NCI-H345 treated with DMSO at 0.1 percent for 48 hours (cell line): ENCODE measurements at regions not wholly inside any gene's neighbourhood (a gene's known extent, or its start where the extent isn't known, plus 50 kb on each side); places are given as distances from the start of the nearest gene placed in this dataset.

ENCODE experiments used
- DNase-seq: peaks from one replicate; lab custom pipeline; 2025; ENCODE audit not compliant: unreplicated experiment; lab: John Stamatoyannopoulos, UW

DNA sequence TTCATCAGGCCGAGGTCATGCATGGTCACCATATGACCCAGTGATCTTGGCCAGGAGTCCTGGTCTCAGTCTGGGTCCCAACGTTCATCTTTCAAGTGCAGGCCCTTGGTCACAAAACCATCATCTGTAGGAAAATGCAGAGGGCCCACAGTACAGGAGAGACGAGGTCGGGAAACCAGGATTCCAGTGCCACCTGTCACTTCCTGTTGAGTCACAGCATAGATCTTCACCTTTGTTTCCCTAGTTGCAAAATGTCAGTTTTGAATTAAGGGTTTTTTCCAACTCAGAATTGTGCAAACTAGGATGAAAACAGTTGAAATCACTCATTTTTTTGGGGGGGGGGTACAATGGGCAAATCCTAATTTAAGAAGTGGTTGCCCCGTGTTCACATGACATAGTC, 162.2 kb downstream of the INSIG2 start:
- no peak for DNase-seq

DNA sequence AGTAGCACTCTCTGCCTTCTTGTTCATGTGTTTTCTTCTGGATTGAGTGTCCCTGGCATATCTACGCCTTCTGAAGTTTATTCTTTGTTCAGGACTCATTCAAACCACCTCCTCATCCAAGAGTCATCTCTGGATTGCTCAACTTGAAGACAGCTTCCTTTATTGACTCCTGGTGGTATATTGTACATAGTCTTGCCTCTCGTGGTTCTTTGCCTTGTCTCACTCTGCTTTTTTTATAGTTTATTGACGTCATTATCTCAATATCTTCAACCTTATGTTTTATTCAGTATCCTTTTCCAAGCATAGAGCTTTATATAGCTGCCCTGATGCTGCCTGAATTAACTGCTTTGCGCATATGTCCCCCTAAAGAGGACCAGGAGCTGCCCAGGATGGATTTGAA, 161.7 kb downstream of the INSIG2 start:
- no peak for DNase-seq

DNA sequence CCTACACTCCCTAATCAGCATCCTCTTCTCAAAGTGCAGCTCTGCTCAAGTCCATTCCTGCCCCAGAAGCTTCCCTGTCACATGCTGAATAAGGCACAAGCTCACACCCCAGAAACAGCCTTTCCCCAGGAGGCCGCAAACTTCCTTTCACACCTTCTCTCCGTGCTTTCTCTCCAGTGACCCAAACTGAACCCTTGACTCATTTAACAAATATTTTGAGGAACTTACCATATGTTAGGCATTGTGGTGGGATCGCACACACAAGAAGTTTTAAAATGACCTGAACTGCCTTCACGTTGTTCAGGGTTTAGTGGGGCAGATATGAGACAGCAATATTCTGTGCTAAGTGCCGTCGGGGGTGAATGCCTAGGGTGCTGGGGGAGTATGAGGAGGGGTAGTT, 161.3 kb downstream of the INSIG2 start:
- DNase-seq: no peak

DNA sequence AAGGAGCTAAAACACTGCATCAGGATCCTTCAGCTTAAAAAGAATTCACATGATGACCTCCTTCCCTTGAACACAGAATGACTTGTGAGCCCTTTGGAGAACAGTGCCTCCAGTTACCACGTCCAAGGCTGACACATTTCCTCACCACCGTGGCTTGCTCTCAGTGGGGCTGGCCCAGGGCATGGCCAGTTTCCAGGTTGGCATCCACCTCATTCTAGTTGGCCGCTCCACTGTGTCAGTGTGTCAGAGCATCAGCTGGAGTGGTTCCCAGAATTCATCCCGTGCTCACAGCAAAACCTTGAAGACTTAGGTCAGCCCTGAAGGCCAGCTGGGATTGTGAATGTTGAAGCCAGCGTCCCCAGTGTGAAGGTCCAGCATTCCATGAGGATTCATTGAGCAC, 158.5 kb downstream of the INSIG2 start:
- DNase-seq: no peak

DNA sequence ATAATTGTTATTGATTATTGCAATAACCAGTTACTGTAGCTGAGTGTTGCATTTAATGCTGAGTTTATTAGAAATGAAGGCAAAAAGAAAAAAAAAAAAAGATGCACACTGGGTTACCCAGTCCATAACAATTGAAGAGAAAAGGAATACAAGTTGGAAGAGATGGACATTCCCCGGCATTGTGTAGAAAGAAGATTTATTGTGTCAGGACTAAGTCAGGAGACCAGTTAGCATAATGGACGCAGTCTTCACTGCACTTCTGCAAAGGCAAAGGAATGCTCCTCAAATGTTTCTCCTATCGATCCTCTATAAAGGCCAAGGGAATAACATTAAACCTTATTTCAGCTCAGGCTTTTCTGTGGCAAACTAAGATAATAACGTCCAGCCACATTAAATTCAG, 157.8 kb downstream of the INSIG2 start:
- no peak for DNase-seq

DNA sequence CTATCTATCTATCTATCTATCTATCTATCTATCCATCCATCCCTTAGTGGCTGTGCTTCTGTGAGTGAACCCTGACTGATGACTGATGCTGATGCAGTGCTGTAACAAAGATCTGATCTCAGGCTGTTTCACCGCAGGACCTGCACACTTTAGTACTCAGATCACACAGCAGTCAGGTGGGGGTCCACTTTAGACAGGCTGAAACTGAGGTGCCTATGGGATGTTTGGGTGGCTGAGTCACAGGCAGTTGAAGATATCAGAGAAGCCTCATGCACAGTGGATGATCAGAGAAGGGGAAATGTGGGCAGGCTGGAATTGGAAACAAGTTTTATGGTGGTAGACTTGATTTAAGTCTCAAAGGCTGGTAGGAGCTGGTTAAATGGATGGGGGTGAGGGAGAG, 156.4 kb downstream of the INSIG2 start:
- DNase-seq: no peak

DNA sequence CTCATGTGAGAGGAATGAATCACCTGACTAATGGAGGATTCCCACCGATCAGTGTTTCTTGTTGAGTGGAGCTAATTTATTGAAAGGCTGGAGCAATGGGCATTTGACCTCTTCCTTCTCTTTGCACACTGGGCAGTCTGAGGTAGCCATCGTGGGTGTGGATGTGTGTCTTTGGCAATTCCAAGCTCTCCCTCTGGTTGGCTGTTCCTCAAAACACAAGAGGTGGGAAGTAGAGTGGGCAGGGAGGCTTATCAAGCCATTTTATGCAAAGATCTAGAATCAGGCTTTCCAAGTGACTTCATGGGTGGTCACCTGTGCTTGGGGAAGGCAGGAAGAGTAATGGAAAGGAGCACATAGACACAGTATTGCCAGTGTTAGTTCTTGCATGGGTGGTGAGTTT, 154.8 kb downstream of the INSIG2 start:
- no peak for DNase-seq

DNA sequence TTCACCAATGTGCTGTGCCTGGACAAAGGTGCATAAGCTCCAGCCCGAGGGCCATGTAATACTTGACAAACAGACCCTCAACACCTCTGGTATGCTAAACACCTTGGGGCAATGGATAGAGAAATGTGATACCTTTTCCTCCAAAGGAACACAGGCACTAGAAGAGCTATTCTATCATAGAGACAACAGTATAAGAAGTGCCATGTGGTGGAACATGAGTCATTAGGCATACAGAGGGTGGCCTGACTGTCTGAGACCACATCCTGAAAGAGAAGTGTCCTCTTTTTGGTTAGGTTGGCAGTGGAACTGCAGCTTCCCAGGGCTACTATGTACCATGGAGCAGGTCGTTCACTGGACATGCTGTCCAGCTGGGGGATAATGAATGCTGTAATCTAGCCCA, 153.9 kb downstream of the INSIG2 start:
- no peak for DNase-seq

DNA sequence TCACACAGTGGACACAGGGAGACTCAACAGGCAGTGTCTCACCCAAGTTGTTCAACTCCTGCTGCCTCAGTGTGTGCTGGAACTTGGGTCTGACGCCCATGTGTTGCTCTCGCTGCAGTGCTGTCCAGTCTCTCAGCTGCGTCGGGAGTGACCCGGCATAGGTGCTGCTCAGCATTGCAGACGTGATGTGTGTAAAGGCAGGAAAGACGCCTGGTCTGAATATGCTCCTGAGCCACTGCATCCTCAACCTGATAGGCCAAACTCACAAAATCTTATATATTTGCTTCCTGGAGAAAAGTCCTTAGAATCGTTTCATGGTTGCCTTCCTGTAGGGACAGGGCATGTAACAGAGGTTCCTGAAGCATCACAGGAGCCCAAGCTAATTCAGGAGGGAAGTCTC, 152.9 kb downstream of the INSIG2 start:
- DNase-seq: no peak

DNA sequence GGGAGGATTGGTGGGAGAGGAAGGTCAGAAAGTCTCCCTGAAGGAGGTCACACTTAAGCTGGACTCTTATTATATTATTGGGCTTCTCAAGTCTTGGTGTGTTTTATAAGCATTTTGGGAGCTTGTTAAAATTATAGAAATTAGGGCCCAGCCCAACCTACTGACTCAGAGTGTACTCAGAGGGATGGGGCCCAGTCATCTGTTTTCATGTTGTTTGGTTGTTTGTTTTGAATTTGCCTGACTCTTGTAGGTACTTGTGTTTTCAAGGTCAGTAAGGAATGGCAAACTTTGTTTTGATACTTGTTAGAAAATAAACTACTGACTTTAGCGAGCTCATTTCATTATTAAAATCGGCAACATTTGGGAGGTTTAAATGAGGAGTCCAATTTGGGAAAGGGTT, 152.0 kb downstream of the INSIG2 start:
- DNase-seq: no peak

DNA sequence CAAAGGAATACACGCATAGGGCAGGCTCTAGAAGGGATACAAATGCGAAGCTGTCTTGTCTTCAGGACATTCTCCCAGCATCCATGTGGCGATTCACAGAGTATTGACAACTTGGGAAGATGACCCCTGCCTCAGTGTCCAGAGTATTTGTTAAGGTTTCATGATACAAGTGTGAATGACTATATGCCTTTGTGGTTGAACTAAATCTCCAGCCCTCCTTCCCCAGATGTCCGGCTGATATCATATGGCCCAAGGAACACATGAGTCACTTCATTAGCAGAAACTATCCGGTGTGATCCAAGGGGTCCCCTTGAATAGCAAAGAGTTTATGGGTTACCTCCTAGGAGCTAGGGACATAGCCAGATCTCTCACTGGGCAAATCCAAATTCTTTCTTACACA, 151.0 kb downstream of the INSIG2 start:
- no peak for DNase-seq

DNA sequence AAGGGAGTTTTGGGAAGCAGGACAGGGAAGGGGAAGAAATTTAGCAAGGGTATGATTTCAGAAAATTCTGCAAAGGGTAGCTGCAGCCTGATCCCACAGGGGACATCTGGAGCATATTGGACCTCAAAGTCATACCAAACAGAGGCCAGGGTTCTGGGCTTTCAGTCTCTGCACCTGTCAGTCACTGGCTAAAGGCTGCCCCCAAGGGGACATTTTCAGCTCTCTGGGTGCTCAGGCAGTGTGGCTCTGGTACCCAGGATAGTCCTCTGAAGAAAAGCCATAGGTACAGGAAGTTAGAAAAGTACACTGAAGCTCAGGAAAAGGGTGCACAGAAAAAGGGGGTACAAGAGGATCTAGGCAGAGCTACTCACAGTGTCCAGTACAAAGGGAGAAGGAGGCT, 149.2 kb downstream of the INSIG2 start:
- DNase-seq: no peak

DNA sequence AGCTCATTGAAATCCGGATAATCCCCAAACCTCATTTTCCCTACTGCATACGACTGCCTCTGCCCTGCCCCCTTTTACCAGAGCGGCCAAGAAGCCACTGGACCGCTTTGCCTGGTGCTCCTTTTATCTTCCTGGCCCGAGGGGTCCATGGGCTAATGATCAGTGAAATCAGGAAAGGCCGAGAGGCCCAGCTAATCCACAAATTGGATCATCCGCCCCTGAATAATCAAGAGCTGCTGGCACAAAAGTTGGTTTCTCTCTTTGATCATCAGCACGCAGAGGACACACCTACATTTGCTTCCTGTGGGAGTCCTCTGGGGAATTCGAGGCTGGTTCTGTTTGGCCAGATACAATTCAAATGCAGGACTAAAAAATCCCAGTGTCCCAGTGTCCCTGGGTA, 144.5 kb downstream of the INSIG2 start:
- DNase-seq: no peak

DNA sequence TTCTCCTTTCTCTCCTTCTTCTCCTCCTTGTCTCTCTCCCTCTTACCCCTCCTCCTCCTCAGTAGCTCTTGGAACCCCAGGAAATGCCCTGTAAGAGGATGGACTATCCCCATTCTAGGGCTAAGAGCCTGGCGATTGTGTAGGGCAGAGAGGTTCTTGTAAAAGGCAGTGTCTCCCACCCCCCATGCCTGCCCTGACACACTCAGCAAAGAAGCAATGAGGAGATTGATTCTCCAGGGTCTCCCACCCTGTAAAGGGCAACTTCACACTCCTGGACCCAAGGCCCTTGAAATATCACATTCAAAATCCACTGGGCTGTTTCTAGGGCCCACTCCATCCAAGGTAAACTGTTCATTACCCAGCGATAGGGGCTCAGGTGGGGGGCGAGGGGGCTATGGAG, 144.1 kb downstream of the INSIG2 start:
- DNase-seq: no peak

DNA sequence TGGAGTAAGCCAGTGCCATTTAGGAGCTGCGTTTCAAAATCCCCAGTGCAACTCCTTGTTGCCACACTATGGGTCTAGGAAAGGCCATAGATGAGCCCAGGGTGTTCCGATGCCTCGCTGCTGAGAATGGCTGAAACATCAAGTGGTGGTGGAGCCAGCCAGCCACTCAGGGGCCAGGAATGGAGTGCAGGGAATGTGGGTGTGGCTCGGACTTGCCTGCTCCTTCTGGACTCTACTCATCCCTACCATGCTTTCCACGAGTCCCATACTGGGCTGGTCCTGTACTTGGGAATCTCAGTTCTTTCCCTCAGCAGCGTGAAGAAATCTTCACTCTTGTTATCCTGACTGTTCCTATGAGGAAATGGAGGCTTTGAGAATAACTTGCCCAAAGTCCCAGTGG, 143.5 kb downstream of the INSIG2 start:
- no peak for DNase-seq

DNA sequence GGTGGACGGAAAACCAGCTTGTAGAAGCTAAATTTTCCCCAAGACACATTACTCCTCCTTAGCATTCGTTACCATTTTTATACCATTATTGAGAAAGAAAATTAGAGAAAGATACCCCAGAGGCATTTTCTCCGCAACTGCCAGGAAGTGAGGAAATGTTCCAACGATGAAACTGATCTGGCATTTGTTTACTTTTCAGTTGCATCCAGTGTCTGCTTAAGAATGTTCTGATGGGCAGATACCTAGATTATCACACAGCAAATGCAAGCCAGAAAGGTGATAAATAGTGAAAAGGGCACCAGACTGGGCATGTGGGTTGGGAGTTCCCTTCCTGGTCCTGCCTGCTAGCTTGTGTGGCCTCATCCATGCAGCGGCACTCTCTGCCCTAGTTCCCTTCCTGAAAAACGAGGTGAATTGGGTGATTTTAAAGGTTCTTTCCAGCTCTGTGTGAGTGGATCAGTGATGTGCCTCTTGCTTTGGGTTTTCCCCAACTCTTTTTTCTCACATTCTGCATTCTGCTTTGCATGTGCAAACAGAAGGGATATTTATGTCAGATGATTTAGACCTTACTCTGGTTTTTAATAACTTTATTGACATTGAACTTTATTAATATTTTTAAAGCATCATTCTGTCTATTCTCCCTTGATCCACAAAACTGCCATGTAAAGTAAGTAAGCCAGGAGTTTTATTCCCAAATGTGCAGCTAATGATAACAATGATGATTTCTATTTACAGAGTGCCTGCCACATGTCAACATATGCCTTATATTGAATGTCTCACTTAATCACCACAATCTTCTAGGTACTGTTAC, 139.6 kb downstream of the INSIG2 start:
- DNase-seq: no peak

DNA sequence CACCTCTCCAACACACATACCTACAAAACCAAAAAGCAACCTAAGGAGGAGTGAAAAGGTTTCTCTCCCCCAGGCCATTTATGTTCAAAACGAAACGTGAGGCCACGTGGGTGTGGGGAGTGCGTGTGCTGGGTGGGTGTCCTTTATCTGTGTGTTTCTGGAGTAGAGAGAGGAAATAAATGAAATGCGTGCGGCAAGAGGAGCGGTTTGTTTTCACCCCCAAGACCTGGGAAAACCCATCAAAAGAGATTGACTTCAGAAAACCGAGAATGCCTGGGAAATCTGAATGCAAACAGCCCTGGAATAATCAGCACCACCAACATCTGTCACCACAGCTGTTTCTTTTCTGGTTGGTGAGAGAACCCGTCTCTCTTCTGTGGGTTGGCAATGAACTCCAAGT, 137.4 kb downstream of the INSIG2 start:
- no peak for DNase-seq

DNA sequence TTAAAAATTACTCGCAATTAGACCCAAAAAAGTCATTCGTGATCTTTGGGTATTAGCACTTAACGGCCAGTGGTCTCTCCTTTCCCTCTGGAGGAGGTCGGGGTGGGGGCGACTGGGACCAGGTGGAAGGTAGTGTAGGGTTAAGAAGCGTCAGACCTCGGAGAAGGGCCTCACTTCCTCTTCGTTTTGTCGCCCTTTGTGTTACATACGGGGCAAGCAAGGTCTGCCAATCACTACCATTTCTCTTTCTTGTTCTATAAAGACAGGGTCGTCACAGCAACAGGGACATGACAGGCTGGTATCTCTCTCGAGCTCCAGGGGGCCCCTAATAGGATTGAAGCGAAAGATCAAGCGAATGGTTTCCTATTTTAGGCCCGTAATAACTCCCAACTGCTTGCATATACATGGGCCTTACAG, 136.6 kb downstream of the INSIG2 start:
- DNase-seq: no peak

DNA sequence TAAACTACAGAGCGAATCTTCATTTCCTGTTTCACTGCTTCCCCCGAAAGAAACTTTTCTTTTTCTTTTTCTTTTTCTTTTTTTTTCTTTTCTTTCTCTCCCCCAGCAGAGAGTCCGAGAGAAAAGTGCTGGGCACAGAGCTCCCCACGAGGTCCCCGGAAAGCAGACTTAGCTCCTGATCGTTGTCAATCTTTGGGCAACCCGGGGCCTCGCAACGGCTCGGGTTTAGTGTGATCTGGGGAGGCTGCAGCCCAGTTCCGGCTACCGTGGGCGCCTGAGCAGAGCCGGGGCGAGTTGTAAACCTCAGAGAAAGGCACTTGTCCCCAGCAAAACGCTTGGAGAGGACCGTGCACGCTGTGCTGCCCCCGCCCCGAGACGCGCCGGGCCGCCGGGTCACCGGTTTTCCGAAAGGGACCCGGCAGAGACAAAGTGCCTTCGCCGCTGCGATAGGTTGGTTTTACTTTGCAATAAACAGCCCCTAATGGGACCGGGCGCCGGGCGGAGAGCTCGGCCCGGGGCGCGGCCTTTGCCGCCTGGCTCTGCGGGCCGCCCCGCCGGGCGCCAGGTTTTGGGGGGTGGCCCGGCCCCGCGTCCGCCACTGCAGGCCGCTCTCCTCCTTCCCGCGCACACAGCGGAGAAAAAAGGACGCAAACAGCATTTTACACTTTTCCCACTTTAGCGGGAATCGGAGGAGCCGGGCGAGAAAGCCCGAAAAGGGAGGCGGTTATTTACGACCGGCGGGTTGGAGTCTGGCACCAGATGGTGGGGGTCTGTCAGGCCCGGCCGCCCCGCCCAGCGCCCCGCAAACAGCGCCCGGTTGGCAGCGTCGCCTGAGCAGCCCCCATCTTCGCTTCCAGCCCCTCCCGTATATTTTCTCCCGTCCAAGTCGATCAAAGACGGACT, 136.0 kb downstream of the INSIG2 start:
- no peak for DNase-seq

DNA sequence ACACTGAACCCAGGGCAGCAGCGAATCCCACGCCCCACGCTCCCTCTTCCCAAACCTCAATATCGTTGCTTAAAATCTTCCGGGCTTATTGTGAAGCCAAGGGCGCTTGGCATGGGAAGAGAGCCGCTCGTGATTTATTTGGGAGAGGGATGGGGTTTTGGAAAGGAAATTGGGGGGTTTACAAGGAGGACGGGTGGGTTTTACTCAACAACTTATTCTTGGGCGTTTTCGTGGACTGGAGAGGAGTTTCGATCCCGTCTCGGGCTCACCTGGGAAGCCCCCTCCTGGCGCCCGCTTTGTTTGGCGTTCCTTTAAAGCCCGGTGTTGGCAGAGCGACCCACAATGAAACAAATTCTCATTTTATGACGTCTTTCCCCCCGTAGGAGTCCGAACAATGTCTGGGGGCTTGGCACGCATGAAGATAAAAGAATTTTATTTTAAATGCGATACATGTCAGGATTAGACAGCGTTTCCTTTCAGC, 135.3 kb downstream of the INSIG2 start:
- DNase-seq: no peak

DNA sequence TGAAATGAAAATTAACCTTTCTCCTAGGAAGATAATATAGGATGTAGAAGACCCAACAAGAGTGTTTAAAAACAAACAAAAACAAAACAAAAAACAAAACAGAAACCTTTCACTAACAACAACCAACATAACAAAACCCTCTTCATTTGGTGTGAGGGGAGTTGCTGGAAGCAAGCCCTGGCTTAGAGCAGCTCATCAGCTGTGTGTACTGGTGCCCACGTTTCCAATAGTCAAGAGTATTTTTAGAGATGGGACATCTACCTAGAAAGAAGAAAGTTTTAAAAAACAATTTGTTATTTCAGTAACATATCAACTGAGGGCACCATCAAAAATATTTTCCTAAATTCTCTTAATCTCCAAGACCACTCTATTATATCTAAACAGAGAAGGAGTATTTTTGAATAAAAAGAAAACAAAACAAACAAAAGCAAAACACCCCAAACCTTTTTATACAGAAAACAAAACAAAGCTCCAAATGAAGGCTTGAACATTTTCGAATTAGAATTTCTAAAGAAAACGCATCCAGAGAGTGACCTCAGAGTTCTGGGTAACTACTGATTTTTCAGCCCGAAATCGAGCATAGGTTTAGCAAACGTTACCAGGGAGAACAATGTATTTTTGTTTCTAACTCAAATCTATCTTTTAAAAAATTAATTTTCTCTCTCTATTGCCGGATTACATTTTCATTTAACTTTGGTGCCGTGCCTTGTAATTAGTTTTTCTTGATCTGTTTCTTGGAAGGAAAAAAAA, 134.6 kb downstream of the INSIG2 start:
- DNase-seq: no peak

DNA sequence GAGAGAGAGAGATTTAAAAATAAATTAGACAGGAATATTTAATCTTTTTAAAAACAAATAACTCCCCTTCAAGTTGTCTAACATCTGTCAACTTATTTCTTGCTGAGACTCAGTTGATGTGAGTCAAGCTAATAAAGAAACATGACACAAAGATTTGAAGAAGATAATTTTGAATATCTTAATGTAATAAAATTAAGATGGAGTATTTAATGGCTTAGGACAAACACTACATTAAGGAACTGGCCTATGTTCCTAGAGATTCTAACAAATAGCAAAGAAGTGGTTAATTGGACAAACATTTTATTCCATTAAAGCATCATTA, 134.0 kb downstream of the INSIG2 start:
- no peak for DNase-seq
